DND-41 (cell line): ENCODE measurements at regions not wholly inside any gene's neighbourhood (a gene's known extent, or its start where the extent isn't known, plus 50 kb on each side); places are given as distances from the start of the nearest gene placed in this dataset.
"Not testable (repeated sequence)": the region's sequence is repeated elsewhere in the genome, so short reads cannot be mapped to it uniquely, and the experiment has no call there.

Source experiments
- ATAC-seq: fragments of 200-7000 bp; cut with Tn5 transposase; 3 replicates; pipeline ENCODE4 v1.9.1; 2021; ENCODE audit warnings: low read depth; ENCODE audit not compliant: insufficient read depth
- DNase-seq: peaks from one replicate; pipeline ENCODE4 v3.0.0-alpha.2; 2020
- H2AFZ ChIP-seq: 2 replicates; pipeline ENCODE4 v1.6.0; 2012; ENCODE audit warnings: low read depth, low read length
- H3K27ac ChIP-seq: 2 replicates; pipeline ENCODE4 v1.5.1; 2012; ENCODE audit warnings: low read length, inconsistent platforms
- H3K27me3 ChIP-seq: fragments of 200-600 bp; sonication (generic); 2 replicates; pipeline ENCODE4 v1.6.0; 2012; ENCODE audit warnings: low read length, mild to moderate bottlenecking, inconsistent platforms; ENCODE audit not compliant: insufficient read depth, poor library complexity
- H3K36me3 ChIP-seq: 2 replicates; pipeline ENCODE4 v1.5.1; 2012; ENCODE audit warnings: low read length, inconsistent platforms; ENCODE audit not compliant: insufficient read depth
- H3K4me1 ChIP-seq: 2 replicates; pipeline ENCODE4 v1.5.1; 2012; ENCODE audit warnings: mild to moderate bottlenecking, low read length; ENCODE audit not compliant: insufficient read depth
- H3K4me2 ChIP-seq: 2 replicates; pipeline ENCODE4 v1.6.0; 2012; ENCODE audit warnings: mild to moderate bottlenecking, moderate library complexity, low read length, inconsistent platforms; ENCODE audit not compliant: insufficient read depth
- H3K4me3 ChIP-seq, 2 experiments: fragments of 200-600 bp in 1 of 2; shearing (Covaris generic) in 1 of 2; 2 replicates each; pipeline ENCODE4 v1.5.1; 2012 to 2016; ENCODE audit warnings: inconsistent platforms in 2 of 2, low read length in 2 of 2, mild to moderate bottlenecking in 2 of 2, low read depth in 1 of 2, moderate library complexity in 1 of 2
- H3K79me2 ChIP-seq: 2 replicates; pipeline ENCODE4 v1.6.0; 2012; ENCODE audit warnings: low read length, inconsistent platforms; ENCODE audit not compliant: insufficient read depth
- H3K9ac ChIP-seq: 2 replicates; pipeline ENCODE4 v1.6.0; 2012; ENCODE audit warnings: low read depth, mild to moderate bottlenecking, inconsistent platforms, low read length, moderate library complexity
- H3K9me3 ChIP-seq: 2 replicates; pipeline ENCODE4 v1.5.1; 2012; ENCODE audit warnings: low read length, moderate library complexity, mild to moderate bottlenecking, inconsistent platforms; ENCODE audit not compliant: insufficient read depth, severe bottlenecking
- H4K20me1 ChIP-seq: 2 replicates; pipeline ENCODE4 v1.6.0; 2012; ENCODE audit warnings: low read length; ENCODE audit not compliant: insufficient read depth
- CTCF ChIP-seq: IDR thresholded peaks from 2 replicates; pipeline ENCODE4 v1.5.1; 2012; ENCODE audit warnings: borderline replicate concordance, low read length, moderate library complexity, mild to moderate bottlenecking; ENCODE audit not compliant: poor library complexity, severe bottlenecking; ENCODE audit errors: extremely low read depth
- EZH2 ChIP-seq: IDR thresholded peaks from 3 replicates; pipeline ENCODE4 v1.6.1; 2012; ENCODE audit warnings: borderline replicate concordance, low read depth, mild to moderate bottlenecking, moderate library complexity, low read length, inconsistent platforms; ENCODE audit not compliant: severe bottlenecking

GRCh38 chr1:234780112-234780511 is 170.1 kb upstream of the IRF2BP2 start:
- Histone ChIP-seq H3K27ac (no peak overlapping the region), H3K4me3 (no peak overlapping the region), H3K9me3 (no peaks in the 10 kb centered on the region), H3K4me1 (peaks cover 8% of the 10 kb centered on the region), H3K4me2 (no peak overlapping the region), H3K79me2 (no peaks in the 10 kb centered on the region), H3K9ac (no peak overlapping the region), H3K27me3 (peaks cover 22% of the 10 kb centered on the region), H2AFZ (no peak overlapping the region), H4K20me1 (no peaks in the 10 kb centered on the region), H3K36me3 (no peaks in the 10 kb centered on the region)
- ATAC-seq (no peak), DNase-seq (no peak)
- TF ChIP-seq CTCF (no peak), EZH2 (no peak)

GRCh38 chr1:234779600-234779999 is 169.6 kb upstream of the IRF2BP2 start:
- H3K4me2 ChIP-seq, result not testable (repeated sequence)
- peaks cover 22% of the 10 kb centered on the region for H3K27me3 ChIP-seq

GRCh38 chr1:234779160-234779538 is 169.2 kb upstream of the IRF2BP2 start:
- TF ChIP-seq CTCF, result no peak
- no peak for TF ChIP-seq EZH2
- Histone ChIP-seq H3K27me3 (peaks cover 22% of the 10 kb centered on the region), H3K79me2 (no peaks in the 10 kb centered on the region), H3K27ac (no peak overlapping the region), H3K4me3 (no peak overlapping the region), H3K9ac (no peak overlapping the region), H3K9me3 (no peaks in the 10 kb centered on the region), H2AFZ (no peak overlapping the region), H3K4me2 (no peak overlapping the region), H3K4me1 (peaks cover 8% of the 10 kb centered on the region), H4K20me1 (no peaks in the 10 kb centered on the region), H3K36me3 (no peaks in the 10 kb centered on the region)
- ATAC-seq (no peak), DNase-seq (no peak)

More at GRCh38 chr1:234779600-234779999, 169.6 kb upstream of the IRF2BP2 start:
- H4K20me1 ChIP-seq, H3K79me2 ChIP-seq, H3K27ac ChIP-seq, H2AFZ ChIP-seq, H3K4me3 ChIP-seq, DNase-seq, H3K4me1 ChIP-seq, H3K9me3 ChIP-seq, H3K9ac ChIP-seq, H3K36me3 ChIP-seq, ATAC-seq: not testable (repeated sequence)

- Histone ChIP-seq H3K9ac (no peak overlapping the region), H3K4me3 (no peak overlapping the region), H3K4me1 (peaks cover 9% of the 10 kb centered on the region), H3K9me3 (no peaks in the 10 kb centered on the region), H3K79me2 (no peaks in the 10 kb centered on the region), H4K20me1 (no peaks in the 10 kb centered on the region), H3K4me2 (no peak overlapping the region), H3K36me3 (no peaks in the 10 kb centered on the region), H2AFZ (no peak overlapping the region), H3K27me3 (peaks cover 22% of the 10 kb centered on the region), H3K27ac (no peak overlapping the region; the same call in 1 of the 2 replicates)
- ATAC-seq (peak; percentile 67), DNase-seq (no peak)
- TF ChIP-seq CTCF, result no peak
- TF ChIP-seq EZH2, result no peak
Observed at GRCh38 chr1:234778221-234779159, 168.5 kb upstream of the IRF2BP2 start.
